CD14-positive monocyte (primary cell): ENCODE measurements at regions not wholly inside any gene's neighbourhood (a gene's known extent, or its start where the extent isn't known, plus 50 kb on each side); places are given as distances from the start of the nearest gene placed in this dataset.

ENCODE experiments used
- DNase-seq, 3 donors: peaks; one replicate each; pipeline ENCODE4 v3.0.0-alpha.2; 2011 to 2022
- H2AFZ ChIP-seq: 2 replicates; pipeline ENCODE4 v1.6.0; 2012; ENCODE audit warnings: mild to moderate bottlenecking, low read depth, low read length, inconsistent platforms; ENCODE audit not compliant: insufficient read depth, poor library complexity, severe bottlenecking
- H3K27ac ChIP-seq, 2 donors: 1 replicate in 1 of 2; 2 replicates in 1 of 2; pipeline ENCODE4 v1.5.1; 2012 to 2013; ENCODE audit warnings: low read length in 2 of 2, control low read depth in 1 of 2, inconsistent platforms in 1 of 2, low read depth in 1 of 2, mild to moderate bottlenecking in 1 of 2
- H3K27me3 ChIP-seq, 2 donors: one replicate each; pipeline versions ENCODE4 v1.6.0 to v1.6.1; 2011 to 2013; ENCODE audit warnings: low read length in 2 of 2; ENCODE audit not compliant: control insufficient read depth in 2 of 2, insufficient read depth in 2 of 2
- H3K36me3 ChIP-seq, 2 donors: replicated peaks in 1 of 2; 1 replicate in 1 of 2; 2 replicates in 1 of 2; pipeline versions ENCODE4 v1.5.1 to v1.6.1; 2012 to 2013; ENCODE audit warnings: low read length in 2 of 2, control low read depth in 1 of 2, inconsistent platforms in 1 of 2, mild to moderate bottlenecking in 1 of 2; ENCODE audit not compliant: insufficient read depth in 2 of 2, control insufficient read depth in 1 of 2
- H3K4me1 ChIP-seq, 2 donors: 1 replicate in 1 of 2; 2 replicates in 1 of 2; pipeline versions ENCODE4 v1.5.1 to v1.6.1; 2012 to 2013; ENCODE audit warnings: low read length in 2 of 2, control low read depth in 1 of 2, inconsistent platforms in 1 of 2, mild to moderate bottlenecking in 1 of 2, moderate library complexity in 1 of 2; ENCODE audit not compliant: insufficient read depth in 2 of 2, control insufficient read depth in 1 of 2
- H3K4me2 ChIP-seq: replicated peaks from 2 replicates; pipeline ENCODE3; 2012; ENCODE audit warnings: low read length, moderate library complexity, mild to moderate bottlenecking; ENCODE audit not compliant: poor library complexity, severe bottlenecking; ENCODE audit errors: extremely low read depth
- H3K4me3 ChIP-seq, 3 experiments: fragments of 200-600 bp in 1 of 3; sonication (generic) in 1 of 3; replicated peaks in 1 of 3; 1 replicate in 2 of 3; 2 replicates in 1 of 3; pipeline ENCODE4 v1.5.1; 2011 to 2013; ENCODE audit warnings: low read length in 3 of 3, mild to moderate bottlenecking in 3 of 3, control low read depth in 2 of 3, low read depth in 2 of 3, inconsistent platforms in 1 of 3, moderate library complexity in 1 of 3
- H3K79me2 ChIP-seq: 2 replicates; pipeline ENCODE4 v1.6.0; 2012; ENCODE audit warnings: mild to moderate bottlenecking, control low read depth, inconsistent platforms, low read length, moderate library complexity; ENCODE audit not compliant: insufficient read depth
- H3K9ac ChIP-seq: 2 replicates; pipeline ENCODE4 v1.6.0; 2017; ENCODE audit warnings: low read length, mild to moderate bottlenecking; ENCODE audit not compliant: insufficient read depth, poor library complexity, severe bottlenecking
- H3K9me3 ChIP-seq, 2 donors: replicated peaks in 1 of 2; 1 replicate in 1 of 2; 2 replicates in 1 of 2; pipeline versions ENCODE4 v1.5.1 to v1.6.1; 2012 to 2013; ENCODE audit warnings: low read length in 2 of 2, control low read depth in 1 of 2; ENCODE audit not compliant: control insufficient read depth in 1 of 2, insufficient read depth in 1 of 2
- H4K20me1 ChIP-seq: 2 replicates; pipeline ENCODE4 v1.6.0; 2012; ENCODE audit warnings: mild to moderate bottlenecking, low read length, control low read depth, moderate library complexity; ENCODE audit not compliant: insufficient read depth
- H3K27ac Mint-ChIP-seq, 7 donors: one replicate each; pipeline ENCODE4 v1.8.0; 2020; ENCODE audit warnings: mild to moderate bottlenecking in 7 of 7, mixed read lengths in 7 of 7, moderate library complexity in 6 of 7, inconsistent platforms in 2 of 7
- H3K27me3 Mint-ChIP-seq, 3 donors: one replicate each; pipeline ENCODE4 v1.8.0; 2021 to 2022; ENCODE audit warnings: low read depth in 3 of 3, mild to moderate bottlenecking in 3 of 3, mixed read lengths in 3 of 3, moderate library complexity in 3 of 3, inconsistent platforms in 1 of 3
- H3K36me3 Mint-ChIP-seq, 2 donors: one replicate each; pipeline ENCODE4 v1.8.0; 2020; ENCODE audit warnings: mixed read lengths in 2 of 2, inconsistent platforms in 1 of 2, mild to moderate bottlenecking in 1 of 2
- H3K4me1 Mint-ChIP-seq: one replicate; pipeline ENCODE4 v1.8.0; 2020; ENCODE audit warnings: mild to moderate bottlenecking, mixed read lengths
- H3K4me3 Mint-ChIP-seq, 2 donors: one replicate each; pipeline ENCODE4 v1.8.0; 2020; ENCODE audit warnings: mild to moderate bottlenecking in 2 of 2, mixed read lengths in 2 of 2, moderate library complexity in 1 of 2
- H3K9me3 Mint-ChIP-seq, 7 donors: one replicate each; pipeline ENCODE4 v1.8.0; 2020 to 2022; ENCODE audit warnings: mixed read lengths in 7 of 7, mild to moderate bottlenecking in 6 of 7, moderate library complexity in 6 of 7, inconsistent platforms in 2 of 7
- CTCF ChIP-seq: fragments of 200-600 bp; IDR thresholded peaks from one replicate; pipeline ENCODE4 v1.8.0; 2022; ENCODE audit warnings: antibody characterized with exemption, mild to moderate bottlenecking
- WGBS: methylation state at CpG from one replicate; pipeline ENCODE4 v1.1.5; 2013; ENCODE audit warnings: missing lambda C conversion rate; ENCODE audit not compliant: insufficient coverage; 5-methylcytosine and 5-hydroxymethylcytosine counted together
- intact Hi-C, 2 donors: fragments of 100-400 bp; cut with micrococcal nuclease; formaldehyde crosslinking; loops; one replicate each; pipeline versions ENCODE4 v1.15.0 to v1.15.1; 2023

GRCh38 chr16:80079072-80079471 lies 461.7 kb upstream of the DYNLRB2 start:
- DNase-seq = no peak
- Mint-ChIP-seq H3K4me3 (no peak overlapping the region), H3K9me3 (no peaks in the 10 kb centered on the region), H3K27me3 (peaks cover 1 to 2% (median 2%) of the 10 kb centered on the region in 3 donors), H3K4me1 (no peaks in the 10 kb centered on the region), H3K36me3 (no peaks in the 10 kb centered on the region), H3K27ac (no peak overlapping the region)
- Histone ChIP-seq H3K4me1 (no peaks in the 10 kb centered on the region), H4K20me1 (no peaks in the 10 kb centered on the region), H2AFZ (no peak overlapping the region), H3K27me3 (no peaks in the 10 kb centered on the region), H3K79me2 (no peaks in the 10 kb centered on the region), H3K27ac (no peak overlapping the region), H3K4me2 (no peak overlapping the region), H3K4me3 (no peak overlapping the region), H3K36me3 (no peaks in the 10 kb centered on the region), H3K9me3 (no peaks in the 10 kb centered on the region), H3K9ac (no peak overlapping the region)
- no peak for TF ChIP-seq CTCF
- intact Hi-C loops = no loop called here
- no CpG with 5 or more reads among the region's 3 CpGs for WGBS

GRCh38 chr16:80077696-80078095 lies 463.1 kb upstream of the DYNLRB2 start:
- Histone ChIP-seq H3K79me2 (no peaks in the 10 kb centered on the region), H3K4me1 (no peaks in the 10 kb centered on the region), H4K20me1 (no peaks in the 10 kb centered on the region), H3K9ac (no peak overlapping the region), H3K27ac (no peak overlapping the region), H3K4me3 (no peak overlapping the region), H3K36me3 (no peaks in the 10 kb centered on the region), H3K4me2 (no peak overlapping the region), H3K27me3 (no peaks in the 10 kb centered on the region), H3K9me3 (no peaks in the 10 kb centered on the region), H2AFZ (no peak overlapping the region)
- TF ChIP-seq CTCF = no peak
- Mint-ChIP-seq H3K4me1 (no peaks in the 10 kb centered on the region), H3K27me3 (peaks cover 1 to 4% (median 2%) of the 10 kb centered on the region in 3 donors), H3K4me3 (no peak overlapping the region), H3K36me3 (no peaks in the 10 kb centered on the region), H3K27ac (no peak overlapping the region), H3K9me3 (no peaks in the 10 kb centered on the region)
- DNase-seq = no peak
- intact Hi-C loops = no loop called here
- no CpG with 5 or more reads among the region's 4 CpGs for WGBS
